ENCODE measurements at regions not wholly inside any gene's neighbourhood (a gene's known extent, or its start where the extent isn't known, plus 50 kb on each side); places are given as distances from the start of the nearest gene placed in this dataset.

DNA sequence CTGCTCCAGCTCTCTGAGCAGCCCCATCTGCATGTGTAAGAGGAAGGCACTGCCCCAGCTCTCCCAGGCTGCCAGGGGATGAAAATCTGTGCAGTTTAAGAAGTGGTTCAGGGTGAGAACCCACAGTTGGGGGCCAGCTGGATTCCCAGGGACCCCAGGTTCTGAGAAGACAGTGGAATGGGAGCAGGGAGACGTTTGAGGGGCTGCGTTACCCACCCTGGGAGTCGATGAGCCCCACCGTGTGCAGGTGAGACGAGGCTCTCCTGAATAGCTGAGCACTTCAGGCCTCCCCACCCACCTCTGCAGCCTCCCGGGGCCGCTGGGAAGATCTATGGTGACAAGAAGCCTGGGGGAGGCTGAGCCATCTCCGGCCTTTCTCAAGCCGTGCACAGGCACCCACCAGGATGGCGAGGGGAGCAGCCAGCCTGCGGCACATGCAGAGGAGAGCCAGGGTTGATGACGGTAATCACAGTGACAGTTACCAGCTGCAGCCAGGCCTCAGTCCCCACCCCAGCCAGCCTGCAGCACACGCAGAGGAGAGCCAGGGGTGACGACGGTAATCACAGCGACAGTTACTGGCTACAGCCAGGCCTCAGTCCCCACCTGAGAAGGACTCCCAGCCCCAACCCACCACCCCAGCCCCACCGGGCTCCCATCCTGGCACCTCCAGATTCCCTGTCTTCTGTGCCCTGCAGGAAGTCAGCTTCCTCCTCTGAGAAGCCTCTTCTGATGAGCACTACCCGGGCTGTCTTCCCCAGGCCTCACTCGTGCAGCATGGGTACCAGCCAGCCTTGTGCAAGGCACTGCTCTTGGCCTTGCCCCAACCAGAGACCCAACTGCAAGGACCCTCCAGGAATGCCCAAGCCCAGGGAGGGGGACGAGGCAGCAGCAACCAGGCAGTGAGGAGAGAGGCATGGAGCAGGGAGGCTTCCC lies 150.8 kb upstream of the PPP1R26 start:
- DNase-seq (ENCODE audit: low spot score), result peak; percentile 21

DNA sequence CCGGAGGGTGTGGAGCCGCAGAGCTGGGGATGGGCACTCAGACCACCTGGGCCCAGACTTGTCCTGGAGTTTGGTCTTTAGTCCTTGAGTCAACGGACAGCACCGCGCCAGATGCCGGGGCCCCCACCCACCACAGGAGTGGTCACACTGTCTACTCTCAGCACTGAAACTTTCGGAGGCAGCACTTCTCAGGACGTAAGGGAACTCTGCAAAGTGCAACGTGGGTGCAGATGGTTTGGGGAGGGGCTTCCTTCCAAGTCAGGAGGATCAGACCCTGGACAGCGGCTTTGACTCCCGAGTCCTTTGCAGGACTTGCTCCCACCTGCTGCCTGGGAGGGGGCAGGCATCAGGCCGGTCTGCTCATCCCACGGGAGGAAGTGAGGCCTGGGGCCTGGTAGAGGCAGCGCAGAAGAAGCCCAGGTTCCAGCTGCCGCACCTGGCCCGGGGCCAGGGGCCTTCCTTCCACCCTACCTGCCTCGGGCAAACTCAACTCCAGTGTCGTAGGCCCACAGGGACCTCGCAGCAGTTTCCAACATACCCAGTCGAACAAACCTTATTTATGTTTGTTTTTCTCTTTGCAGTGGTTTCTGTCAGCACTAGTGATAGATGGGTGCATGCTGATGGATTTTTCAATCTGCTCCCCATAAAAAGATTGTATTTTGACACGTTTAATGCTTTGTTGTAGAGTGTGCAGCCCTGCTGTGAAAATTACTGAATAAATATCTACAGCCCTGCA lies 149.8 kb upstream of the PPP1R26 start:
- no peak for DNase-seq (ENCODE audit: low spot score)
- TF ChIP-seq, protein P1, sequence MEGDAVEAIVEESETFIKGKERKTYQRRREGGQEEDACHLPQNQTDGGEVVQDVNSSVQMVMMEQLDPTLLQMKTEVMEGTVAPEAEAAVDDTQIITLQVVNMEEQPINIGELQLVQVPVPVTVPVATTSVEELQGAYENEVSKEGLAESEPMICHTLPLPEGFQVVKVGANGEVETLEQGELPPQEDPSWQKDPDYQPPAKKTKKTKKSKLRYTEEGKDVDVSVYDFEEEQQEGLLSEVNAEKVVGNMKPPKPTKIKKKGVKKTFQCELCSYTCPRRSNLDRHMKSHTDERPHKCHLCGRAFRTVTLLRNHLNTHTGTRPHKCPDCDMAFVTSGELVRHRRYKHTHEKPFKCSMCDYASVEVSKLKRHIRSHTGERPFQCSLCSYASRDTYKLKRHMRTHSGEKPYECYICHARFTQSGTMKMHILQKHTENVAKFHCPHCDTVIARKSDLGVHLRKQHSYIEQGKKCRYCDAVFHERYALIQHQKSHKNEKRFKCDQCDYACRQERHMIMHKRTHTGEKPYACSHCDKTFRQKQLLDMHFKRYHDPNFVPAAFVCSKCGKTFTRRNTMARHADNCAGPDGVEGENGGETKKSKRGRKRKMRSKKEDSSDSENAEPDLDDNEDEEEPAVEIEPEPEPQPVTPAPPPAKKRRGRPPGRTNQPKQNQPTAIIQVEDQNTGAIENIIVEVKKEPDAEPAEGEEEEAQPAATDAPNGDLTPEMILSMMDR (IDR thresholded peaks at IDR 0.05; ENCODE audit: borderline replicate concordance, control extremely low read depth, extremely low read depth, insufficient read depth, missing control alignments), result no peak
- in situ Hi-C loops (cut with MboI; ENCODE audit: low sequenced_read_pairs, unreplicated experiment), result no loop called here

More for the DNA sequence above, 150.8 kb upstream of the PPP1R26 start:
- in situ Hi-C loops (cut with MboI; ENCODE audit: low sequenced_read_pairs, unreplicated experiment), result no loop called here
- TF ChIP-seq, protein P1 (IDR thresholded peaks at IDR 0.05; ENCODE audit: borderline replicate concordance, control extremely low read depth, extremely low read depth, insufficient read depth, missing control alignments), result no peak

DNA sequence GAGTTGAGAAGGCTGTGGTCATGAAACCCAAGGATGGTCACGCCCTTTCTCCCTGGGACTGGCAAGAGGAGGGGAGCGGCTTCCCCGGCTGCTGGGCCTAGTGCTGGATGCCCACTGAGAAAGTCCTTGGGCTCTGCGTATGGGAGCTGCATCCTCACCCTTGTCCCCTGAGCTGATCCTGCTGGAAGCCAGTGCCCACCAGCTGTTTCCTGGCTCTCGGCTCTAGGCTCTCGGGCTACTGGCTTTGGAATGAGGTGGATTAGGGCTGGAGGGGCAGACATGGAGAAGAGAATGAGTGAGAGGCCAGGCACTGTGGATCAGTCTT lies 149.3 kb upstream of the PPP1R26 start:
- DNase-seq (ENCODE audit: low spot score), result no peak
- TF ChIP-seq, protein P1 (IDR thresholded peaks at IDR 0.05; ENCODE audit: borderline replicate concordance, control extremely low read depth, extremely low read depth, insufficient read depth, missing control alignments), result no peak
- in situ Hi-C loops (cut with MboI; ENCODE audit: low sequenced_read_pairs, unreplicated experiment), result no loop called here

DNA sequence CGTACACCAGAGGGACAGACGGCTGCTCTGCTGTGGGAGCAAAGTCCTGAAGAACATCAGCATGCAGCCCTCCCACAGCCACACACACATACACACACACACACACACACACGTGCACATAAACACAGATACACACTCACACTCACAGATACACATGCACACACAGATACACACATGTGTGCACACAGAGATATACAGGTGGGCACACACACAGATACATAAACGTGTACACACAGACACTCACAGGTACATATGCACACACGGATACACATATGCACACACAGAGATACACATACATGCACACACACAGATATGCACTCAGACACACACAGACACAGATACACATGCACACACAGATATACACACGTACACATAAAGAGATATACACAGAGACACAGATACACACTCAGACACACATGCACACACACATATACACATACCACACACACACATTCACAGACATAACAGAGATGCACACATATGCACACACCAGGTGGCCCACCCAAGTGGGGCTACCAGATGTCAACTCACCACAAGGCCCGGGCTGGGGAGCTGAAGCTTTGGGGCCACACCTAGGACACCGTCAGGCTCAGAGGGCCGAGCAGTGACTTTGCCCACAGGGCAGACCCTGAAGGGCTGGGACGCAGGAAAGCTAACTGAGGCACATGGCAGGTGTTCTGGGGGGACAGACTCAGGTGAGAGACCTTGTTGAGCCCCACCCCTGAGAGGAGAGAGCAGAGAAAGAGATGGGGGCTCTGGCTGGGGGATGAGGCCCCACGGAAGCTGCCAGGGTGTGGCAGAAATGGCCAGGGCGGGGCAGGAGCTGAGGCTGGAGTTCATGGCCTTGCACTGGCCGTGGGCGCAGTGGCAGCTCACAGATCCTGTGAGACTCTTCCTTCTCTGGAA lies 148.6 kb upstream of the PPP1R26 start:
- TF ChIP-seq, protein P1 (IDR thresholded peaks at IDR 0.05; ENCODE audit: borderline replicate concordance, control extremely low read depth, extremely low read depth, insufficient read depth, missing control alignments), result no peak
- no peak for DNase-seq (ENCODE audit: low spot score)
- in situ Hi-C loops (cut with MboI; ENCODE audit: low sequenced_read_pairs, unreplicated experiment), result no loop called here

DNA sequence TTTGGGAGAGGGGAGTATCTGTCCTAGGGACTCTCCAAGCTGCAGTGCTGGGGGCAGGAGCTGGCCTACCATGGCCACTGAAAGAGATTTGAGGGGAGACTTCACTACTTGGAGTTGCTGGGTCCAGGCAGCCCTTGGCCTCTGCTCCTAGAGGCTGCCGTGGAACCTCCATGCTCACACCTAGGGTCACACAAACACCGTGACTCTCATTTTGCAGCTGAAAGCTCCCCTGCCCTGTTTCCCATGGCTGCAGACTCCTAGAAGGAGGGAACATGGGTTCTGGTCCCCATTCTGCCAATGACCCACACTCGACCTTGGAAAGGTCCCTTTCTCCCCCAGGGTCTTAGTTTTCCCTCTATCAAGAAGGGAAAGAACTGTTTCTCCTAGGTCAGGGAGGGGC lies 147.1 kb upstream of the PPP1R26 start:
- TF ChIP-seq, protein P1 (IDR thresholded peaks at IDR 0.05; ENCODE audit: borderline replicate concordance, control extremely low read depth, extremely low read depth, insufficient read depth, missing control alignments), result no peak
- DNase-seq (ENCODE audit: low spot score), result no peak
- in situ Hi-C loops (cut with MboI; ENCODE audit: low sequenced_read_pairs, unreplicated experiment), result no loop called here

All from GM13976 (cell line).